IMR-90 (cell line): ENCODE measurements at regions not wholly inside any gene's neighbourhood (a gene's known extent, or its start where the extent isn't known, plus 50 kb on each side); places are given as distances from the start of the nearest gene placed in this dataset.

Experiments used
- ATAC-seq: fragments of 200-7000 bp; cut with Tn5 transposase; 2 replicates; pipeline ENCODE4 v1.9.1; 2020; ENCODE audit warnings: low read depth, mild to moderate bottlenecking, moderate library complexity
- BruUV-seq: library from RNA; stranded (reverse); fragments of 400-500 nt; replicated peaks from 2 replicates; lab custom pipeline; 2021; lab: Mats Ljungman, UMichigan
- CTCF ChIA-PET: fragments of 300-600 bp; formaldehyde crosslinking; extraction: SDS; loops from one replicate; lab custom pipeline; 2021; ENCODE audit warnings: antibody characterized with exemption; lab: Yijun Ruan, JAX
- POLR2A ChIA-PET: fragments of 300-600 bp; sonication (Branson Sonifier 250); formaldehyde crosslinking; loops from one replicate; lab custom pipeline; 2022; ENCODE audit warnings: antibody characterized with exemption; ENCODE audit not compliant: unreplicated experiment; lab: Charles Lee
- DNase-seq: peaks from one replicate; pipeline ENCODE4 v3.0.0; 2013
- H2AFZ ChIP-seq: replicated peaks from 2 replicates; pipeline ENCODE3; 2013; ENCODE audit warnings: low read length, mild to moderate bottlenecking; ENCODE audit not compliant: poor library complexity
- H2AK5ac ChIP-seq: 2 replicates; pipeline ENCODE4 v1.6.1; 2013; ENCODE audit warnings: low read depth, low read length, inconsistent platforms
- H2AK9ac ChIP-seq: replicated peaks from 2 replicates; pipeline ENCODE3; 2013; ENCODE audit warnings: mild to moderate bottlenecking, low read depth, low read length, moderate library complexity; ENCODE audit not compliant: poor library complexity
- H2BK120ac ChIP-seq: 2 replicates; pipeline ENCODE4 v1.6.1; 2013; ENCODE audit warnings: low read depth, low read length, inconsistent platforms
- H2BK15ac ChIP-seq: 3 replicates; pipeline ENCODE4 v1.6.1; 2013; ENCODE audit warnings: low read depth, low read length, inconsistent platforms
- H2BK20ac ChIP-seq: 2 replicates; pipeline ENCODE4 v1.6.1; 2013; ENCODE audit warnings: low read depth, mild to moderate bottlenecking, inconsistent platforms, low read length, moderate library complexity
- H2BK5ac ChIP-seq: 2 replicates; pipeline ENCODE4 v1.6.1; 2013; ENCODE audit warnings: mild to moderate bottlenecking, low read depth, low read length, inconsistent platforms; ENCODE audit not compliant: poor library complexity, severe bottlenecking
- H3K14ac ChIP-seq: replicated peaks from 2 replicates; pipeline ENCODE4 v1.6.1; 2013; ENCODE audit warnings: low read depth, low read length, inconsistent platforms
- H3K18ac ChIP-seq: 2 replicates; pipeline ENCODE4 v1.6.1; 2013; ENCODE audit warnings: low read depth, low read length, control low read depth
- H3K23ac ChIP-seq: 2 replicates; pipeline ENCODE4 v1.6.1; 2013; ENCODE audit warnings: low read depth, low read length, inconsistent platforms
- H3K27ac ChIP-seq: 2 replicates; pipeline ENCODE4 v1.5.1; 2013; ENCODE audit warnings: mild to moderate bottlenecking, control low read depth, low read length; ENCODE audit not compliant: insufficient read depth
- H3K27me3 ChIP-seq: 2 replicates; pipeline ENCODE4 v1.6.1; 2013; ENCODE audit warnings: low read length; ENCODE audit not compliant: control insufficient read depth, insufficient read depth
- H3K36me3 ChIP-seq: 2 replicates; pipeline ENCODE4 v1.6.1; 2013; ENCODE audit warnings: low read length, mixed read lengths; ENCODE audit not compliant: control insufficient read depth, insufficient read depth
- H3K4ac ChIP-seq: 2 replicates; pipeline ENCODE4 v1.6.1; 2013; ENCODE audit warnings: low read depth, low read length, inconsistent platforms
- H3K4me1 ChIP-seq: 2 replicates; pipeline ENCODE4 v1.6.1; 2013; ENCODE audit warnings: low read length, mixed read lengths; ENCODE audit not compliant: control insufficient read depth, insufficient read depth
- H3K4me2 ChIP-seq: 2 replicates; pipeline ENCODE4 v1.6.1; 2013; ENCODE audit warnings: low read depth, mild to moderate bottlenecking, control low read depth, low read length, moderate library complexity
- H3K4me3 ChIP-seq: 2 replicates; pipeline ENCODE4 v1.5.1; 2013; ENCODE audit warnings: low read depth, mild to moderate bottlenecking, control low read depth, low read length, moderate library complexity; ENCODE audit not compliant: insufficient read depth
- H3K56ac ChIP-seq: 2 replicates; pipeline ENCODE4 v1.6.1; 2013; ENCODE audit warnings: low read length, inconsistent platforms; ENCODE audit not compliant: insufficient read depth; ENCODE audit errors: extremely low read depth
- H3K79me1 ChIP-seq, 2 experiments: 2 replicates each; pipeline ENCODE4 v1.6.1; 2013; ENCODE audit warnings: low read length in 2 of 2, inconsistent platforms in 1 of 2, low read depth in 1 of 2
- H3K9ac ChIP-seq: 2 replicates; pipeline ENCODE4 v1.6.1; 2013; ENCODE audit warnings: low read depth, low read length, control low read depth
- H3K9me1 ChIP-seq: 2 replicates; pipeline ENCODE4 v1.6.1; 2013; ENCODE audit warnings: low read length, inconsistent platforms; ENCODE audit not compliant: insufficient read depth
- H3K9me3 ChIP-seq: 2 replicates; pipeline ENCODE4 v1.6.1; 2013; ENCODE audit warnings: low read length; ENCODE audit not compliant: control insufficient read depth, insufficient read depth
- H4K20me1 ChIP-seq: 2 replicates; pipeline ENCODE4 v1.6.1; 2013; ENCODE audit warnings: low read length, inconsistent platforms; ENCODE audit not compliant: insufficient read depth
- H4K5ac ChIP-seq: 2 replicates; pipeline ENCODE4 v1.6.1; 2013; ENCODE audit warnings: mild to moderate bottlenecking, low read depth, low read length, control low read depth
- H4K8ac ChIP-seq, 2 experiments: 2 replicates each; pipeline ENCODE4 v1.6.1; 2013; ENCODE audit warnings: low read depth in 2 of 2, low read length in 2 of 2, control low read depth in 1 of 2, inconsistent platforms in 1 of 2
- H4K91ac ChIP-seq: 2 replicates; pipeline ENCODE4 v1.6.1; 2013; ENCODE audit warnings: low read depth, low read length, inconsistent platforms; ENCODE audit not compliant: insufficient read depth
- BHLHE40 ChIP-seq: fragments of 150-350 bp; IDR thresholded peaks from 2 replicates; pipeline ENCODE4 v1.6.1; 2016; ENCODE audit warnings: mild to moderate bottlenecking, low read depth, low read length
- CEBPB ChIP-seq: IDR thresholded peaks from 2 replicates; pipeline ENCODE4 v1.6.1; 2012; ENCODE audit warnings: low read depth, low read length, improper control_type of control experiment
- CHD1 ChIP-seq: IDR thresholded peaks from 2 replicates; pipeline ENCODE4 v1.6.1; 2012; ENCODE audit warnings: low read depth, low read length, improper control_type of control experiment
- FOS ChIP-seq: fragments of 150-350 bp; IDR thresholded peaks from 2 replicates; pipeline ENCODE4 v1.6.1; 2016; ENCODE audit warnings: low read depth, low read length
- MAFK ChIP-seq: IDR thresholded peaks from 2 replicates; pipeline ENCODE4 v1.6.1; 2012; ENCODE audit warnings: low read depth, low read length, improper control_type of control experiment
- MAZ ChIP-seq: IDR thresholded peaks from 2 replicates; pipeline ENCODE4 v1.6.1; 2012; ENCODE audit warnings: low read depth, mild to moderate bottlenecking, low read length, improper control_type of control experiment, moderate library complexity, borderline replicate concordance
- MXI1 ChIP-seq: IDR thresholded peaks from 2 replicates; pipeline ENCODE4 v1.6.1; 2012; ENCODE audit warnings: low read depth, mild to moderate bottlenecking, low read length, moderate library complexity, borderline replicate concordance
- NFE2L2 ChIP-seq: fragments of 150-350 bp; IDR thresholded peaks from 2 replicates; pipeline ENCODE4 v1.6.1; 2016; ENCODE audit warnings: low read depth, mild to moderate bottlenecking, low read length
- POLR2A ChIP-seq: IDR thresholded peaks from 2 replicates; pipeline ENCODE4 v1.6.1; 2012; ENCODE audit warnings: mild to moderate bottlenecking, low read depth, low read length
- RAD21 ChIP-seq: IDR thresholded peaks from 2 replicates; pipeline ENCODE4 v1.6.1; 2012; ENCODE audit warnings: low read length, improper control_type of control experiment
- RCOR1 ChIP-seq: IDR thresholded peaks from 2 replicates; pipeline ENCODE4 v1.6.1; 2012; ENCODE audit warnings: mild to moderate bottlenecking, low read length, improper control_type of control experiment; ENCODE audit not compliant: insufficient replicate concordance
- RFX5 ChIP-seq: IDR thresholded peaks from 2 replicates; pipeline ENCODE4 v1.8.0; 2012; ENCODE audit warnings: low read depth, mild to moderate bottlenecking, low read length, moderate library complexity
- SMC3 ChIP-seq: fragments of 150-350 bp; IDR thresholded peaks from 2 replicates; pipeline ENCODE4 v1.6.1; 2016; ENCODE audit warnings: low read depth, mild to moderate bottlenecking, antibody characterized with exemption, low read length, moderate library complexity
- WGBS, 2 experiments: methylation state at CpG; one replicate each; pipeline versions ENCODE4 v1.1.5 to v1.1.7; 2013; ENCODE audit warnings: missing lambda C conversion rate in 2 of 2; ENCODE audit not compliant: insufficient read length in 1 of 2; ENCODE audit errors: extremely low coverage in 2 of 2; 5-methylcytosine and 5-hydroxymethylcytosine counted together
- dilution Hi-C: fragments of 300-500 bp; cut with HindIII; formaldehyde crosslinking; loops from one replicate; pipeline ENCODE4 v1.14.3; 2018; ENCODE audit warnings: low sequenced_read_pairs; ENCODE audit not compliant: unreplicated experiment
- in situ Hi-C: fragments of 300-500 bp; cut with MboI; formaldehyde crosslinking; loops from 3 replicates; pipeline ENCODE4 v1.14.3; 2019; ENCODE audit warnings: low sequenced_read_pairs, inconsistent platforms, mixed read lengths
- intact Hi-C: fragments of 100-400 bp; cut with micrococcal nuclease; formaldehyde crosslinking; loops from 2 replicates; pipeline ENCODE4 v1.10.0; 2022
- TF ChIP-seq, protein P1 (sequence below): fragments of 150-350 bp; IDR thresholded peaks from 2 replicates; pipeline ENCODE4 v1.6.1; 2017; ENCODE audit warnings: mild to moderate bottlenecking, antibody characterized with exemption, low read length, low read depth
- TF ChIP-seq, protein P2 (sequence below): conservative IDR thresholded peaks from 2 replicates; pipeline ENCODE4 v1.5.1; 2012; ENCODE audit warnings: mild to moderate bottlenecking, low read depth, low read length, improper control_type of control experiment
- TF ChIP-seq, protein P3 (sequence below): fragments of 150-350 bp; IDR thresholded peaks from 2 replicates; pipeline ENCODE4 v1.6.1; 2016; ENCODE audit warnings: low read depth, mild to moderate bottlenecking, low read length, moderate library complexity, borderline replicate concordance

DNA sequence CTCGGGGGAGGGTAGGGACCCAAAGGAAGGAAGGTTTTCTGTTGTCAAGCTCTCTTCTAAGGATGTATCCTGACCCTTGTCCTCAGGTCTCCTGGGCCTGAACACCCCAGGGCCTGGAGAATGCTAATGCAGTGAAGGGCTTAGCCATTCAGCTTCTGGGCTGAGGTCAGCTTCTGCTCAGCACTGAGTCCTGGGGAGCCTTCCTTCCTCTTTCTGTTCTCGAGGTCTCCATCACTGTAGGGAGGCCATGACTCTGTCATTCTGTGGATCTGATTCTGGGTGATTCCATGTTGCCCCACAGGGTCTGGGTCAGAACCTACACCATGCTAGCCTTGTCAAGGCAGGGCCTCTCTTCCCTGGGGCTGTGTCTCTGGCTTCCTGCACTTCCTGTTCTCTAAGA, 712.7 kb downstream of the DHX35 start:
- Histone ChIP-seq H2AK9ac (no peak overlapping the region), H3K4me2 (no peak overlapping the region), H3K56ac (no peak overlapping the region), H3K4me3 (no peak overlapping the region), H3K9me1 (no peaks in the 10 kb centered on the region), H2AFZ (no peak overlapping the region), H2BK15ac (no peak overlapping the region), H3K14ac (no peak overlapping the region), H3K9me3 (no peaks in the 10 kb centered on the region), H3K23ac (no peak overlapping the region), H3K4me1 (no peaks in the 10 kb centered on the region), H4K20me1 (no peaks in the 10 kb centered on the region), H4K5ac (no peak overlapping the region), H3K36me3 (no peaks in the 10 kb centered on the region), H2BK120ac (no peak overlapping the region), H3K27ac (no peak overlapping the region), H3K79me1 (no peaks in the 10 kb centered on the region), H2BK20ac (no peak overlapping the region), H2BK5ac (no peak overlapping the region), H3K27me3 (no peaks in the 10 kb centered on the region), H3K4ac (no peak overlapping the region), H2AK5ac (no peak overlapping the region), H4K8ac (no peak overlapping the region), H3K9ac (no peak overlapping the region), H4K91ac (no peak overlapping the region), H3K18ac (no peak overlapping the region)
- ChIA-PET CTCF (no interaction called here), POLR2A (no interaction called here)
- no CpG with 5 or more reads among the region's 2 CpGs for WGBS, 2 experiments
- TF ChIP-seq, protein P1, sequence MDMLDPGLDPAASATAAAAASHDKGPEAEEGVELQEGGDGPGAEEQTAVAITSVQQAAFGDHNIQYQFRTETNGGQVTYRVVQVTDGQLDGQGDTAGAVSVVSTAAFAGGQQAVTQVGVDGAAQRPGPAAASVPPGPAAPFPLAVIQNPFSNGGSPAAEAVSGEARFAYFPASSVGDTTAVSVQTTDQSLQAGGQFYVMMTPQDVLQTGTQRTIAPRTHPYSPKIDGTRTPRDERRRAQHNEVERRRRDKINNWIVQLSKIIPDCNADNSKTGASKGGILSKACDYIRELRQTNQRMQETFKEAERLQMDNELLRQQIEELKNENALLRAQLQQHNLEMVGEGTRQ = no peak
- TF ChIP-seq RCOR1 (no peak), CEBPB (no peak), MAZ (no peak), FOS (no peak), POLR2A (no peak), RAD21 (no peak), CHD1 (no peak), NFE2L2 (no peak), SMC3 (no peak), BHLHE40 (no peak), RFX5 (no peak), MAFK (no peak), MXI1 (no peak)
- TF ChIP-seq, protein P2, sequence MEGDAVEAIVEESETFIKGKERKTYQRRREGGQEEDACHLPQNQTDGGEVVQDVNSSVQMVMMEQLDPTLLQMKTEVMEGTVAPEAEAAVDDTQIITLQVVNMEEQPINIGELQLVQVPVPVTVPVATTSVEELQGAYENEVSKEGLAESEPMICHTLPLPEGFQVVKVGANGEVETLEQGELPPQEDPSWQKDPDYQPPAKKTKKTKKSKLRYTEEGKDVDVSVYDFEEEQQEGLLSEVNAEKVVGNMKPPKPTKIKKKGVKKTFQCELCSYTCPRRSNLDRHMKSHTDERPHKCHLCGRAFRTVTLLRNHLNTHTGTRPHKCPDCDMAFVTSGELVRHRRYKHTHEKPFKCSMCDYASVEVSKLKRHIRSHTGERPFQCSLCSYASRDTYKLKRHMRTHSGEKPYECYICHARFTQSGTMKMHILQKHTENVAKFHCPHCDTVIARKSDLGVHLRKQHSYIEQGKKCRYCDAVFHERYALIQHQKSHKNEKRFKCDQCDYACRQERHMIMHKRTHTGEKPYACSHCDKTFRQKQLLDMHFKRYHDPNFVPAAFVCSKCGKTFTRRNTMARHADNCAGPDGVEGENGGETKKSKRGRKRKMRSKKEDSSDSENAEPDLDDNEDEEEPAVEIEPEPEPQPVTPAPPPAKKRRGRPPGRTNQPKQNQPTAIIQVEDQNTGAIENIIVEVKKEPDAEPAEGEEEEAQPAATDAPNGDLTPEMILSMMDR = no peak
- TF ChIP-seq, protein P3, sequence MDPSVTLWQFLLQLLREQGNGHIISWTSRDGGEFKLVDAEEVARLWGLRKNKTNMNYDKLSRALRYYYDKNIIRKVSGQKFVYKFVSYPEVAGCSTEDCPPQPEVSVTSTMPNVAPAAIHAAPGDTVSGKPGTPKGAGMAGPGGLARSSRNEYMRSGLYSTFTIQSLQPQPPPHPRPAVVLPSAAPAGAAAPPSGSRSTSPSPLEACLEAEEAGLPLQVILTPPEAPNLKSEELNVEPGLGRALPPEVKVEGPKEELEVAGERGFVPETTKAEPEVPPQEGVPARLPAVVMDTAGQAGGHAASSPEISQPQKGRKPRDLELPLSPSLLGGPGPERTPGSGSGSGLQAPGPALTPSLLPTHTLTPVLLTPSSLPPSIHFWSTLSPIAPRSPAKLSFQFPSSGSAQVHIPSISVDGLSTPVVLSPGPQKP = no peak
- no peak for DNase-seq
- dilution Hi-C loops (no loop called here), intact Hi-C loops (no loop called here), in situ Hi-C loops (no loop called here)
- ATAC-seq = no peak
- BruUV-seq = no TSS peak
